H1 (cell line): ENCODE measurements at regions not wholly inside any gene's neighbourhood (a gene's known extent, or its start where the extent isn't known, plus 50 kb on each side); places are given as distances from the start of the nearest gene placed in this dataset.

Experiments
- ATF3 ChIP-seq: IDR thresholded peaks from 2 replicates; pipeline ENCODE4 v1.6.1; 2011; ENCODE audit warnings: low read depth, mild to moderate bottlenecking, low read length; ENCODE audit not compliant: insufficient read depth
- MAX ChIP-seq: IDR thresholded peaks from 2 replicates; pipeline ENCODE4 v1.6.1; 2012; ENCODE audit warnings: inconsistent platforms
- SIRT6 ChIP-seq: IDR thresholded peaks from one replicate; pipeline ENCODE4 v1.7.1; 2012; ENCODE audit warnings: low read length, inconsistent platforms
- SP2 ChIP-seq: IDR thresholded peaks from 2 replicates; pipeline ENCODE4 v1.6.1; 2012; ENCODE audit warnings: mild to moderate bottlenecking, low read length, inconsistent platforms

GRCh38 chrX:98795636-98796035 is 1614.4 kb downstream of the PCDH19 start (continued):
- TF ChIP-seq MAX, result no peak
- no peak for TF ChIP-seq ATF3
- no peak for TF ChIP-seq SIRT6
- TF ChIP-seq SP2, result no peak
